ENCODE measurements at regions not wholly inside any gene's neighbourhood (a gene's known extent, or its start where the extent isn't known, plus 50 kb on each side); places are given as distances from the start of the nearest gene placed in this dataset.

GRCh38 chr13:106879806-106880205 is 311.9 kb upstream of the ARGLU1 start:
- no peaks in the 10 kb centered on the region for H4K20me1 ChIP-seq (ENCODE audit: insufficient read depth)
- no peaks in the 10 kb centered on the region for H3K36me3 ChIP-seq (ENCODE audit: control insufficient read depth in 1 of 2, insufficient read depth in 2 of 2, low read length in 2 of 2)
- intact Hi-C loops (cut with micrococcal nuclease) = no loop called here
- TF ChIP-seq ZNF274 (IDR thresholded peaks at IDR 0.05; ENCODE audit: low read depth, low read length) (no peak), RAD21 (IDR thresholded peaks at IDR 0.05; ENCODE audit: low read depth) (no peak), FOSL1 (IDR thresholded peaks at IDR 0.05; ENCODE audit: low read depth) (no peak), YY1 (IDR thresholded peaks at IDR 0.05; ENCODE audit: extremely low read depth, insufficient replicate concordance, low read depth, low read length) (no peak), EZH2phosphoT487 (IDR thresholded peaks at IDR 0.05; ENCODE audit: borderline replicate concordance) (no peak), MAX (IDR thresholded peaks at IDR 0.05) (no peak), SIN3A (IDR thresholded peaks at IDR 0.05; ENCODE audit: low read depth) (no peak), SRF (IDR thresholded peaks at IDR 0.05; ENCODE audit: low read depth) (no peak), ELF1 (IDR thresholded peaks at IDR 0.05; ENCODE audit: borderline replicate concordance, low read depth) (no peak), ZBTB33 (IDR thresholded peaks at IDR 0.05; ENCODE audit: extremely low read depth, insufficient replicate concordance, low read length) (no peak), POLR2A (IDR thresholded peaks at IDR 0.05; ENCODE audit: borderline replicate concordance, extremely low read depth, insufficient read depth, insufficient read length) (no peak), CBX3 (IDR thresholded peaks at IDR 0.05; ENCODE audit: low read depth) (no peak), POLR2AphosphoS5 (IDR thresholded peaks at IDR 0.05; ENCODE audit: low read depth, low read length) (no peak)
- TF ChIP-seq, protein P1, sequence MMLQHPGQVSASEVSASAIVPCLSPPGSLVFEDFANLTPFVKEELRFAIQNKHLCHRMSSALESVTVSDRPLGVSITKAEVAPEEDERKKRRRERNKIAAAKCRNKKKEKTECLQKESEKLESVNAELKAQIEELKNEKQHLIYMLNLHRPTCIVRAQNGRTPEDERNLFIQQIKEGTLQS (IDR thresholded peaks at IDR 0.05) = no peak
- ChIA-PET RAD21 (ENCODE audit: low non-redundant PET in 1 of 2, low total read pairs in 2 of 2, uncharacterized antibody in 2 of 2, unreplicated experiment in 2 of 2) (no interaction called here), CTCF (no interaction called here), POLR2A (no interaction called here)
- H3K9me3 ChIP-seq (ENCODE audit: control insufficient read depth in 1 of 2, insufficient read depth in 1 of 2, low read depth in 1 of 2, low read length in 2 of 2) = no peaks in the 10 kb centered on the region
- no peak overlapping the region for H3K9ac ChIP-seq (ENCODE audit: low read length)
- ATAC-seq (no peak), DNase-seq (ENCODE audit: low read depth, low spot score) (no peak)
- no peak overlapping the region for H2AFZ ChIP-seq (ENCODE audit: low read depth, low read length, poor library complexity, severe bottlenecking)
- no peaks in the 10 kb centered on the region for H3K4me1 ChIP-seq (ENCODE audit: control insufficient read depth in 1 of 2, insufficient read depth in 2 of 2, low read length in 2 of 2)
- no TSS peak for BruUV-seq (replicated peaks)
- no peak overlapping the region for H3K4me2 ChIP-seq (ENCODE audit: low read length)
- H3K4me3 ChIP-seq (replicated peaks in 1 of 2; ENCODE audit: low read depth in 1 of 2, low read length in 2 of 2) = no peak overlapping the region
- H3K9me2 ChIP-seq (ENCODE audit: insufficient read depth) = no peaks in the 10 kb centered on the region
- H3K27ac ChIP-seq (ENCODE audit: low read depth, low read length) = no peak overlapping the region
- peaks cover 6% of the 10 kb centered on the region; the same call in 1 of the 2 replicates for H3K27me3 ChIP-seq (ENCODE audit: insufficient read depth, low read length)
- H3K79me2 ChIP-seq (ENCODE audit: insufficient read depth, low read length) = no peaks in the 10 kb centered on the region
